K562 (cell line): ENCODE measurements at regions not wholly inside any gene's neighbourhood (a gene's known extent, or its start where the extent isn't known, plus 50 kb on each side); places are given as distances from the start of the nearest gene placed in this dataset.

Experiments used
- BDP1 ChIP-seq: IDR thresholded peaks from 3 replicates; pipeline ENCODE4 v1.6.1; 2011; ENCODE audit not compliant: insufficient read length, insufficient read depth
- CBFA2T2 ChIP-seq: fragments of 450-650 bp; conservative IDR thresholded peaks from 2 replicates; pipeline ENCODE4 v1.6.1; 2017; ENCODE audit warnings: mild to moderate bottlenecking
- CBFA2T3 ChIP-seq: fragments of 450-650 bp; IDR thresholded peaks from 2 replicates; pipeline ENCODE4 v1.6.1; 2017
- CC2D1A ChIP-seq: fragments of 450-650 bp; IDR thresholded peaks from 2 replicates; pipeline ENCODE4 v1.6.1; 2017; ENCODE audit warnings: mild to moderate bottlenecking
- DACH1 ChIP-seq: fragments of 450-650 bp; IDR thresholded peaks from 2 replicates; pipeline ENCODE4 v1.6.1; 2018; ENCODE audit not compliant: partially characterized antibody
- ERF ChIP-seq: fragments of 450-650 bp; formaldehyde crosslinking; IDR thresholded peaks from 2 replicates; pipeline ENCODE4 v1.4.0; 2020; ENCODE audit warnings: mild to moderate bottlenecking, mixed read lengths
- EZH2 ChIP-seq: IDR thresholded peaks from 2 replicates; pipeline ENCODE4 v1.6.1; 2012; ENCODE audit warnings: low read depth, mild to moderate bottlenecking, inconsistent platforms, low read length, borderline replicate concordance
- FOXJ3 ChIP-seq: sonication (generic); formaldehyde crosslinking; IDR thresholded peaks from 2 replicates; pipeline ENCODE4 v1.4.0; 2020; ENCODE audit warnings: mild to moderate bottlenecking, missing genetic modification reagents
- KAT8 ChIP-seq: fragments of 450-650 bp; IDR thresholded peaks from 2 replicates; pipeline ENCODE4 v1.6.1; 2016; ENCODE audit warnings: low read depth, mild to moderate bottlenecking
- KLF16 ChIP-seq: IDR thresholded peaks from 2 replicates; pipeline ENCODE4 v1.6.1; 2016; ENCODE audit warnings: antibody characterized with exemption
- LCOR ChIP-seq: sonication (generic); formaldehyde crosslinking; IDR thresholded peaks from 2 replicates; pipeline ENCODE4 v1.8.0; 2022; ENCODE audit warnings: mild to moderate bottlenecking, missing genetic modification reagents
- NELFE ChIP-seq: IDR thresholded peaks from 2 replicates; pipeline ENCODE4 v1.6.1; 2011; ENCODE audit warnings: mild to moderate bottlenecking; ENCODE audit not compliant: insufficient read depth, insufficient read length
- PML ChIP-seq: IDR thresholded peaks from 2 replicates; pipeline ENCODE4 v1.6.1; 2012; ENCODE audit warnings: low read length, inconsistent platforms
- PTTG1 ChIP-seq: fragments of 450-650 bp; IDR thresholded peaks from 2 replicates; pipeline ENCODE4 v1.6.1; 2016; ENCODE audit warnings: low read depth, mild to moderate bottlenecking, missing genetic modification characterization, missing compliant biosample characterization
- PYGO2 ChIP-seq: fragments of 450-650 bp; IDR thresholded peaks from 2 replicates; pipeline ENCODE4 v1.6.1; 2016; ENCODE audit warnings: mild to moderate bottlenecking, missing genetic modification characterization, moderate library complexity, missing compliant biosample characterization
- RB1 ChIP-seq: fragments of 450-650 bp; IDR thresholded peaks from 2 replicates; pipeline ENCODE4 v1.6.1; 2017; ENCODE audit warnings: low read depth, mild to moderate bottlenecking
- RBFOX2 ChIP-seq: fragments of 200-400 bp; formaldehyde crosslinking; IDR thresholded peaks from 2 replicates; pipeline ENCODE4 v1.6.1; 2017; ENCODE audit warnings: low read depth, mild to moderate bottlenecking, low read length, moderate library complexity
- RFX1 ChIP-seq: fragments of 450-650 bp; IDR thresholded peaks from 2 replicates; pipeline ENCODE4 v1.6.1; 2016; ENCODE audit warnings: mild to moderate bottlenecking, moderate library complexity
- STAG1 ChIP-seq: sonication (generic); formaldehyde crosslinking; IDR thresholded peaks from 2 replicates; pipeline ENCODE4 v1.5.0; 2020; ENCODE audit warnings: missing genetic modification reagents, borderline replicate concordance
- TAF1 ChIP-seq: IDR thresholded peaks from 2 replicates; pipeline ENCODE4 v1.6.1; 2011; ENCODE audit warnings: mild to moderate bottlenecking, low read length, moderate library complexity; ENCODE audit not compliant: insufficient read depth, control insufficient read depth, severe bottlenecking; ENCODE audit errors: extremely low read depth
- TBL1XR1 ChIP-seq, 2 experiments: IDR thresholded peaks; 2 replicates each; pipeline ENCODE4 v1.6.1; 2012; ENCODE audit warnings: improper control_type of control experiment in 2 of 2, low read length in 2 of 2, mild to moderate bottlenecking in 1 of 2
- THAP12 ChIP-seq: fragments of 250-450 bp; sonication (Bioruptor Pico); IDR thresholded peaks from 2 replicates; pipeline ENCODE4 v1.9.0; 2021; ENCODE audit warnings: mild to moderate bottlenecking, inconsistent platforms
- TRIM24 ChIP-seq, 2 experiments: fragments of 450-650 bp; IDR thresholded peaks; 2 replicates each; pipeline ENCODE4 v1.6.1; 2016
- UBTF ChIP-seq, 2 experiments: IDR thresholded peaks; 2 replicates each; pipeline ENCODE4 v1.6.1; 2012; ENCODE audit warnings: improper control_type of control experiment in 2 of 2, low read depth in 2 of 2, low read length in 2 of 2, borderline replicate concordance in 1 of 2
- YY1 ChIP-seq, 3 experiments: IDR thresholded peaks; 2 replicates each; pipeline ENCODE4 v1.6.1; 2011; ENCODE audit warnings: low read length in 2 of 3, mild to moderate bottlenecking in 2 of 3, moderate library complexity in 2 of 3, borderline replicate concordance in 1 of 3, control low read depth in 1 of 3, low read depth in 1 of 3; ENCODE audit not compliant: insufficient read depth in 3 of 3, insufficient replicate concordance in 2 of 3, control insufficient read depth in 1 of 3, insufficient read length in 1 of 3; ENCODE audit errors: extremely low read depth in 1 of 3
- ZC3H8 ChIP-seq: fragments of 450-650 bp; IDR thresholded peaks from 2 replicates; pipeline ENCODE4 v1.6.1; 2017
- ZKSCAN1 ChIP-seq: fragments of 150-350 bp; IDR thresholded peaks from 2 replicates; pipeline ENCODE4 v1.6.1; 2016; ENCODE audit warnings: low read depth, low read length
- ZNF766 ChIP-seq: fragments of 200-800 bp; sonication (Bioruptor generic); conservative IDR thresholded peaks from 2 replicates; pipeline ENCODE4 v1.6.1; 2016; ENCODE audit warnings: missing genetic modification characterization, missing compliant biosample characterization
- ZNF830 ChIP-seq: fragments of 250-450 bp; sonication (Bioruptor Pico); IDR thresholded peaks from 2 replicates; pipeline ENCODE4 v1.5.0; 2021; ENCODE audit warnings: mild to moderate bottlenecking

GRCh38 chr7:7100432-7100849, 81.9 kb upstream of the C1GALT1 start (continued):
- TF ChIP-seq CBFA2T3 (peak; percentile 96), EZH2 (no peak), KLF16 (peak; percentile 80), TAF1 (no peak), ERF (CRISPR knock-in tag) (0 out of 2 replicates have a peak, but pooled peaks have one; percentile 1), FOXJ3 (CRISPR knock-in tag) (peak; percentile 83), LCOR (CRISPR knock-in tag) (peak; percentile 65), THAP12 (CRISPR knock-in tag) (no peak), RFX1 (peak; percentile 94), PYGO2 (0 out of 2 replicates have a peak, but pooled peaks have one; percentile 40), NELFE (no peak), PTTG1 (tag) (no peak), ZC3H8 (no peak), ZNF830 (CRISPR knock-in tag) (no peak), TBL1XR1 (IDR thresholded peaks at IDR 0.05; ENCODE audit: low read length in 2 of 2) (peak; percentile 67 to 87; a peak in 2 of 4 replicates), YY1 (IDR thresholded peaks at IDR 0.05; ENCODE audit: borderline replicate concordance in 1 of 3, control insufficient read depth in 1 of 3, extremely low read depth in 1 of 3, insufficient read depth in 3 of 3, insufficient read length in 1 of 3, insufficient replicate concordance in 2 of 3, low read depth in 1 of 3, low read length in 2 of 3) (no peak), KAT8 (no peak), TRIM24 (IDR thresholded peaks at IDR 0.05) (peak; percentile 56 to 85; a peak in 3 of 4 replicates), CC2D1A (peak; percentile 61; the same call in 1 of the 2 replicates), ZKSCAN1 (peak; percentile 6; the same call in 1 of the 2 replicates), CBFA2T2 (peak; percentile 93), BDP1 (no peak), RB1 (0 out of 2 replicates have a peak, but pooled peaks have one; percentile 39), PML (peak; percentile 91), ZNF766 (CRISPR knock-in tag) (no peak), DACH1 (peak; percentile 53), STAG1 (CRISPR knock-in tag) (no peak), UBTF (IDR thresholded peaks at IDR 0.05; ENCODE audit: borderline replicate concordance in 1 of 2, low read depth in 2 of 2, low read length in 2 of 2) (no peak), RBFOX2 (no peak)
